ENCODE measurements at regions not wholly inside any gene's neighbourhood (a gene's known extent, or its start where the extent isn't known, plus 50 kb on each side); places are given as distances from the start of the nearest gene placed in this dataset.

- Histone ChIP-seq H3K4me1 (no peaks in the 10 kb centered on the region), H3K36me3 (no peaks in the 10 kb centered on the region), H3K27ac (no peak overlapping the region), H3K9me3 (no peaks in the 10 kb centered on the region), H3K4me3 (no peak overlapping the region), H3K27me3 (no peaks in the 10 kb centered on the region)
- no peak for ATAC-seq
- DNase-seq, result no peak
- intact Hi-C loops (cut with DNase I), result no loop called here
- TF ChIP-seq CTCF (IDR thresholded peaks at IDR 0.05), result no peak
These were observed 175.2 kb downstream of the TMEM200C start for GRCh38 chr18:5720132-5720531.

- no peak for TF ChIP-seq CTCF (IDR thresholded peaks at IDR 0.05)
- H3K36me3 ChIP-seq, result no peaks in the 10 kb centered on the region
- DNase-seq (no peak), ATAC-seq (no peak)
- H3K27me3 ChIP-seq, result no peaks in the 10 kb centered on the region
- no peaks in the 10 kb centered on the region for H3K4me1 ChIP-seq
- H3K4me3 ChIP-seq, result no peak overlapping the region
- intact Hi-C loops (cut with DNase I), result no loop called here
- no peaks in the 10 kb centered on the region for H3K9me3 ChIP-seq
- no peak overlapping the region for H3K27ac ChIP-seq
These were observed 173.5 kb upstream of the EPB41L3 start for GRCh38 chr18:5717256-5717655.

GRCh38 chr18:5710676-5711075 lies 166.9 kb upstream of the EPB41L3 start:
- Histone ChIP-seq H3K27ac (no peak overlapping the region), H3K36me3 (no peaks in the 10 kb centered on the region), H3K27me3 (no peaks in the 10 kb centered on the region), H3K4me1 (no peaks in the 10 kb centered on the region), H3K9me3 (no peaks in the 10 kb centered on the region), H3K4me3 (no peak overlapping the region)
- ATAC-seq, result no peak
- intact Hi-C loops (cut with DNase I), result no loop called here
- TF ChIP-seq CTCF (IDR thresholded peaks at IDR 0.05), result no peak
- DNase-seq, result no peak

DNA sequence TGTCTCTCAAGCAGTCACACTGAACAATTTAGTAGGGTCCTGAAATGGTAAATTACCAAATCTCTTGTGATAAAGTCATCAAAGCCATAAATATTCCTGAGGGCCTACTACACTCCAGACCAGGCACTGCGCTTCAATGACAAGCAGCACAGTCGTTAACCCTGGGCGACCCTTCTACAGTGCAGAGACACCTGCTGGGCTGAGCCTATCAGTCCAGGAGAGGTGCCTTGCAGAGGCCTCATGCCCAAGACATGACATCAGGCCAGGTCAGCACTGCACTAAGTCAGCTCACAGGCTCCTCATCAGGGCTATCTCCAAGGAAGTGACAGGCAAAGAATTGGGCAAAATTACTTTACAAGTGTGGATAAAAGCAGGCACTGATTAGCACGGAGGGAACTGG lies 166.4 kb upstream of the EPB41L3 start:
- ATAC-seq (peak; percentile 53), DNase-seq (no peak)
- no peak for TF ChIP-seq CTCF (IDR thresholded peaks at IDR 0.05)
- Histone ChIP-seq H3K4me3 (no peak overlapping the region), H3K27ac (no peak overlapping the region), H3K9me3 (no peaks in the 10 kb centered on the region), H3K36me3 (no peaks in the 10 kb centered on the region), H3K27me3 (no peaks in the 10 kb centered on the region), H3K4me1 (no peaks in the 10 kb centered on the region)
- intact Hi-C loops (cut with DNase I), result no loop called here

GRCh38 chr18:5709476-5710095 lies 165.8 kb upstream of the EPB41L3 start:
- Histone ChIP-seq H3K27me3 (no peaks in the 10 kb centered on the region), H3K36me3 (no peaks in the 10 kb centered on the region), H3K27ac (no peak overlapping the region), H3K4me1 (no peaks in the 10 kb centered on the region), H3K4me3 (no peak overlapping the region), H3K9me3 (no peaks in the 10 kb centered on the region)
- intact Hi-C loops (cut with DNase I), result no loop called here
- TF ChIP-seq CTCF (IDR thresholded peaks at IDR 0.05), result no peak
- DNase-seq (no peak), ATAC-seq (peak; percentile 31)

GRCh38 chr18:5707586-5707985 lies 163.8 kb upstream of the EPB41L3 start:
- DNase-seq (no peak), ATAC-seq (peak; percentile 32)
- Histone ChIP-seq H3K4me1 (no peaks in the 10 kb centered on the region), H3K27ac (no peak overlapping the region), H3K36me3 (no peaks in the 10 kb centered on the region), H3K27me3 (no peaks in the 10 kb centered on the region), H3K4me3 (no peak overlapping the region), H3K9me3 (no peaks in the 10 kb centered on the region)
- intact Hi-C loops (cut with DNase I), result no loop called here
- no peak for TF ChIP-seq CTCF (IDR thresholded peaks at IDR 0.05)
